ENCODE measurements at regions not wholly inside any gene's neighbourhood (a gene's known extent, or its start where the extent isn't known, plus 50 kb on each side); places are given as distances from the start of the nearest gene placed in this dataset.

DNA sequence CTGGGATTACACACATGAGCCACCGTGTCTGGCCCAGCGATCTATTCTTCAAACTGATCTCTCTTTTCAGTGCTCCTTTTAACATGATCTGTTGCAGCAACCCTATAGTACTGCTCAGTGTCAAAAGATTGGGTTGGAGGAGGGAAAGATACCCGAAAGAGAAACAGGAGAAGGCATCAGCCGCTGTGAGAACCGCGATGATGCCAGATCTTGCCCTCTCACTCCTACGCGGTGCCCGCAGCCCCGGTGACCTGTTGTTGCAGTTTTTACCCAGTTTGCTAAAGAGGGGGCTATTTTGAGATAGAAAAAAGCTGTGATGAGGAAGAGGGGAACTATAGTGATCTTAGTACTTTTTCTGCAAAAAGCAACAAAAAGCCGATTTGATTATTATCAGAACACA is 335.5 kb downstream of the KCNS3 start:
- TF ChIP-seq, protein P1, sequence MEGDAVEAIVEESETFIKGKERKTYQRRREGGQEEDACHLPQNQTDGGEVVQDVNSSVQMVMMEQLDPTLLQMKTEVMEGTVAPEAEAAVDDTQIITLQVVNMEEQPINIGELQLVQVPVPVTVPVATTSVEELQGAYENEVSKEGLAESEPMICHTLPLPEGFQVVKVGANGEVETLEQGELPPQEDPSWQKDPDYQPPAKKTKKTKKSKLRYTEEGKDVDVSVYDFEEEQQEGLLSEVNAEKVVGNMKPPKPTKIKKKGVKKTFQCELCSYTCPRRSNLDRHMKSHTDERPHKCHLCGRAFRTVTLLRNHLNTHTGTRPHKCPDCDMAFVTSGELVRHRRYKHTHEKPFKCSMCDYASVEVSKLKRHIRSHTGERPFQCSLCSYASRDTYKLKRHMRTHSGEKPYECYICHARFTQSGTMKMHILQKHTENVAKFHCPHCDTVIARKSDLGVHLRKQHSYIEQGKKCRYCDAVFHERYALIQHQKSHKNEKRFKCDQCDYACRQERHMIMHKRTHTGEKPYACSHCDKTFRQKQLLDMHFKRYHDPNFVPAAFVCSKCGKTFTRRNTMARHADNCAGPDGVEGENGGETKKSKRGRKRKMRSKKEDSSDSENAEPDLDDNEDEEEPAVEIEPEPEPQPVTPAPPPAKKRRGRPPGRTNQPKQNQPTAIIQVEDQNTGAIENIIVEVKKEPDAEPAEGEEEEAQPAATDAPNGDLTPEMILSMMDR (conservative IDR thresholded peaks at IDR 0.05 in 1 of 2, IDR thresholded peaks at IDR 0.05 in 1 of 2; ENCODE audit: extremely low read depth in 1 of 2, insufficient read depth in 1 of 2, low read depth in 1 of 2, low read length in 2 of 2), result no peak
- TF ChIP-seq EZH2 (IDR thresholded peaks at IDR 0.05; ENCODE audit: borderline replicate concordance, low read length), result no peak
